SK-N-MC (cell line): ENCODE measurements at regions not wholly inside any gene's neighbourhood (a gene's known extent, or its start where the extent isn't known, plus 50 kb on each side); places are given as distances from the start of the nearest gene placed in this dataset.

Experiments used
- DNase-seq: peaks from one replicate; pipeline ENCODE4 v3.0.0-alpha.2; 2011; ENCODE audit warnings: low read depth, low spot score
- H3K27ac ChIP-seq: fragments of 200-600 bp; sonication (generic); 2 replicates; pipeline ENCODE4 v1.5.1; 2016; ENCODE audit warnings: mixed run types
- H3K36me3 ChIP-seq: fragments of 200-600 bp; sonication (generic); 2 replicates; pipeline ENCODE4 v1.6.1; 2017; ENCODE audit warnings: antibody characterized with exemption, low read length, mixed read lengths; ENCODE audit not compliant: insufficient read depth
- H3K4me3 ChIP-seq: fragments of 200-600 bp; sonication (generic); 2 replicates; pipeline ENCODE4 v1.5.1; 2016
- H3K9ac ChIP-seq: fragments of 200-600 bp; sonication (generic); 2 replicates; pipeline ENCODE4 v1.8.0; 2017; ENCODE audit warnings: mixed run types, mixed read lengths; ENCODE audit not compliant: insufficient read length
- H3K9me3 ChIP-seq: fragments of 200-600 bp; sonication (generic); 2 replicates; pipeline ENCODE4 v1.6.1; 2017; ENCODE audit warnings: low read depth, mild to moderate bottlenecking, antibody characterized with exemption, low read length, moderate library complexity, mixed read lengths
- EZH2 ChIP-seq: fragments of 200-600 bp; sonication (generic); IDR thresholded peaks from one replicate; pipeline ENCODE4 v1.6.1; 2017; ENCODE audit warnings: antibody characterized with exemption
- FOXP2 ChIP-seq: optimal IDR thresholded peaks from 2 replicates; pipeline ENCODE3; 2011; ENCODE audit warnings: mild to moderate bottlenecking, moderate library complexity; ENCODE audit not compliant: insufficient read depth; ENCODE audit errors: extremely low read length, control extremely low read depth
- POLR2AphosphoS5 ChIP-seq: IDR thresholded peaks from 2 replicates; pipeline ENCODE4 v1.6.1; 2012; ENCODE audit warnings: mild to moderate bottlenecking, low read depth, low read length, borderline replicate concordance

- no peaks in the 10 kb centered on the region for H3K9me3 ChIP-seq
- TF ChIP-seq FOXP2 (no peak), POLR2AphosphoS5 (no peak), EZH2 (no peak)
- no peaks in the 10 kb centered on the region for H3K36me3 ChIP-seq
- no peak overlapping the region for H3K27ac ChIP-seq
- no peak overlapping the region for H3K4me3 ChIP-seq
- no peak overlapping the region for H3K9ac ChIP-seq
- DNase-seq = no peak
Observed at GRCh38 chr3:139771331-139771730, 93.6 kb upstream of the NMNAT3 start.

DNA sequence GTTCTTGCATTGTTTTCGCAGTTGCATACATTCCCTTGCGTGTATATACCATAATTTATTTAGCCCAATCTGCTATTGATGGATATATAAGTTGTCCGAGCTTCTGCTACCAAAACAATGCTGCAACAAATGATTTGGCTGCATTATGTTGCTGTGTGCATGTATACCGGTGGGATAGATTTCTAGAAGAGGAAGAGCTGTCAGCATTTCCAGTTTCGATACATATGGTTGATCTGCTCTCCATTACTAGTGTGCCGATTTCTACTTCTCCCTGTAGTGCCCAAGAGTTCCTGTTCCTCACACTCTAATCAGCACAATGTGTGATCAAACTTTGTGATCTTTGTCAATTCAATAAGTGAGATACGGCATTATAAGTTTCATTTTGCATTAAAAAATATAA is 92.8 kb upstream of the NMNAT3 start:
- no peak for TF ChIP-seq EZH2
- no peak for TF ChIP-seq FOXP2
- no peak for TF ChIP-seq POLR2AphosphoS5
- H3K9me3 ChIP-seq = no peaks in the 10 kb centered on the region
- no peak for DNase-seq
- no peak overlapping the region for H3K27ac ChIP-seq
- no peaks in the 10 kb centered on the region for H3K36me3 ChIP-seq
- no peak overlapping the region for H3K4me3 ChIP-seq
- no peak overlapping the region for H3K9ac ChIP-seq

DNA sequence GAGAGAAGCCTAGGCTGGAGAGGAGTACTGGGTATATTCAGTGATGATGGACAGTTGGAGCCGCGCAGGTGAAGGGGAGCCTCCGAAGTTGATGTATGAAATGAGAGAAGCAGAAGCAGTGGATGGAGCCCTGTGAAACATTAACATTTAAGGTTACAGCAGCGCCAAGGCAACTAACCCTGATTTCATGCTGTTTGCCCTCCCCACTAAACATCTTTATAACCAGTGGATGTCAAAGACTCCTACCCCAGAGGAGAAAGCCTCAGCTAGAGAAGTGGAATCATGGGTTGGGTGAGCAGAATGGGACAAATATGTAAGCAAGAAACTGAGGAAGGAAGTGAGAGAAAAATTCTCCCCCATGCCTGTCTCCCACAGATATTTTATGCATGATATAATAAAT is 92.0 kb upstream of the NMNAT3 start:
- TF ChIP-seq POLR2AphosphoS5 (no peak), FOXP2 (no peak), EZH2 (no peak)
- Histone ChIP-seq H3K4me3 (no peak overlapping the region), H3K27ac (no peak overlapping the region), H3K9ac (no peak overlapping the region), H3K36me3 (no peaks in the 10 kb centered on the region), H3K9me3 (no peaks in the 10 kb centered on the region)
- no peak for DNase-seq

GRCh38 chr3:139764936-139765335 is 87.2 kb upstream of the NMNAT3 start:
- Histone ChIP-seq H3K9me3 (no peaks in the 10 kb centered on the region), H3K36me3 (no peaks in the 10 kb centered on the region), H3K27ac (no peak overlapping the region), H3K9ac (no peak overlapping the region), H3K4me3 (no peak overlapping the region)
- TF ChIP-seq POLR2AphosphoS5 (no peak), EZH2 (no peak), FOXP2 (no peak)
- DNase-seq = no peak

- H3K36me3 ChIP-seq = no peaks in the 10 kb centered on the region
- H3K27ac ChIP-seq = no peak overlapping the region
- H3K4me3 ChIP-seq = no peak overlapping the region
- H3K9ac ChIP-seq = no peak overlapping the region
- no peaks in the 10 kb centered on the region for H3K9me3 ChIP-seq
- TF ChIP-seq EZH2 (no peak), POLR2AphosphoS5 (no peak), FOXP2 (no peak)
- DNase-seq = no peak
Observed at GRCh38 chr3:139764069-139764905, 86.5 kb upstream of the NMNAT3 start.

GRCh38 chr3:139762302-139762701 is 84.5 kb upstream of the NMNAT3 start:
- H3K9ac ChIP-seq = no peak overlapping the region
- DNase-seq = no peak
- H3K9me3 ChIP-seq = no peaks in the 10 kb centered on the region

GRCh38 chr3:139759470-139759869 is 81.7 kb upstream of the NMNAT3 start:
- no peaks in the 10 kb centered on the region for H3K36me3 ChIP-seq
- H3K27ac ChIP-seq = no peak overlapping the region
- TF ChIP-seq FOXP2 = no peak
- no peak for TF ChIP-seq POLR2AphosphoS5
- no peak for TF ChIP-seq EZH2
- H3K4me3 ChIP-seq = no peak overlapping the region
- H3K9me3 ChIP-seq = no peaks in the 10 kb centered on the region
- H3K9ac ChIP-seq = no peak overlapping the region
- DNase-seq = no peak

More at GRCh38 chr3:139762302-139762701, 84.5 kb upstream of the NMNAT3 start:
- TF ChIP-seq POLR2AphosphoS5 (no peak), FOXP2 (no peak), EZH2 (no peak)
- Histone ChIP-seq H3K4me3 (no peak overlapping the region), H3K36me3 (no peaks in the 10 kb centered on the region), H3K27ac (no peak overlapping the region)

DNA sequence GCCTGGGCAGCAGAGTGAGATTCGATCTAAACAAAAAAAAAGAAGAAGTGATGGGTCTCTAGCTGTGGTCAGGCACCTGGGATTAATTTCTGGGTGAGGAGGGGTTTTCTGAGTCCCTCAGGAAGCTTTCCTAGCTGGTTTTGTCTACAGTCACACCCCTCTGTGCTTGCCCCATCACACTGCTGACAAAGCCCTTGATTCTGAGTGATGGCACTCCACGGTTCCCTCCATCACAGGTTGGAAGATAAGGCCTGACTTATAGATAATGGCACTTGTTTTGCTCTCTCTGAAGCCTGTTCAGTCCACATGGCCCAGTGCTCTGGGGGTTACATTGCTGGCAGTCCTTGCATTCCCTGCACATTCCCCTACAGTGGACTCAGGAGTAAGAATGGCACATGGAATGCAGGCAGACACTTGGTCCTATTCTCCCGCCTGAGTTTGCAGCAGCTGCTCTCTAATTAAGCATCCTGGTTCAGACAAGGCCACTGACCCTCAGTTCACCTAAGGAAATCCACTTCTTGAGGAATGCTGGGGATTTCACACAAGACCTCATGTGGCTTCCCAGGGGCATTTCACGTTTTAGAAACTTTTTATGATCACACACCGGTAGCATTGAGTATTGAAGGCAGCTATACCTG is 81.0 kb upstream of the NMNAT3 start:
- Histone ChIP-seq H3K4me3 (no peak overlapping the region), H3K36me3 (no peaks in the 10 kb centered on the region), H3K9ac (no peak overlapping the region), H3K27ac (no peak overlapping the region), H3K9me3 (no peaks in the 10 kb centered on the region)
- TF ChIP-seq EZH2 (no peak), FOXP2 (no peak), POLR2AphosphoS5 (no peak)
- DNase-seq = no peak

- TF ChIP-seq POLR2AphosphoS5 (no peak), EZH2 (no peak), FOXP2 (no peak)
- Histone ChIP-seq H3K27ac (no peak overlapping the region), H3K4me3 (no peak overlapping the region), H3K9me3 (no peaks in the 10 kb centered on the region), H3K9ac (no peak overlapping the region), H3K36me3 (no peaks in the 10 kb centered on the region)
- DNase-seq = no peak
Observed at GRCh38 chr3:139757448-139758030, 79.8 kb upstream of the NMNAT3 start.
